GM21723 (cell line): ENCODE measurements at regions not wholly inside any gene's neighbourhood (a gene's known extent, or its start where the extent isn't known, plus 50 kb on each side); places are given as distances from the start of the nearest gene placed in this dataset.

Experiments
- ATAC-seq: cut with Tn5 transposase; IDR thresholded peaks from one replicate; pipeline ENCODE4 v1.9.1; 2021; ENCODE audit warnings: mild to moderate bottlenecking, moderate library complexity; ENCODE audit not compliant: unreplicated experiment

DNA sequence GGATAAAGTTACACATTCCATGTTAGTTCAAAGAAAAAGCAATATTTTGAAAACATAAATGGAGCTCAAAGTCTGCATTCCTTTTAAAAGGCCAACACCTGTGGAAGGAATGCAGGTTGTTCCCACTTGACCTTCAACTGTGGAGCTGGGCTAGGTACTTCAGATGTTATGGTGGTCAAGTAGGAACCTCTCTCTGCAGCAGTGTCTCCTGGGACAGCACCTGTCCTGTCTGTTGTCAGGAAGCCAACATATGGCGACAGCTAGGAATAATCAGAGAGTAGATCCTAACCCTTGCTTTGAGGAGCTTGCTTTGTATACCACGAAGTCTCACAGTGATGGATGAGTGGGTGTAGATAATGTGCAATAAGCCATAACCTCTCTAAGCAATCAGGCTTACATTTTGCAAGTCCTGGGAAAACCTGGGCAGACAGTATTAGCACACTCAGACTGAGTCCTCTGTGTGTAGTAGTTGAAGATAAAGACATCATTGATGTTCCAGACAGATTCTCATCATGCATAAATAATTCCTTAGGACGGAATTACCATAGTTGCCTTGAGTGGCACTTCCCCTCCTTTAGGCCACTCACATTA lies 347.5 kb downstream of the PRL start:
- ATAC-seq, result no peak

DNA sequence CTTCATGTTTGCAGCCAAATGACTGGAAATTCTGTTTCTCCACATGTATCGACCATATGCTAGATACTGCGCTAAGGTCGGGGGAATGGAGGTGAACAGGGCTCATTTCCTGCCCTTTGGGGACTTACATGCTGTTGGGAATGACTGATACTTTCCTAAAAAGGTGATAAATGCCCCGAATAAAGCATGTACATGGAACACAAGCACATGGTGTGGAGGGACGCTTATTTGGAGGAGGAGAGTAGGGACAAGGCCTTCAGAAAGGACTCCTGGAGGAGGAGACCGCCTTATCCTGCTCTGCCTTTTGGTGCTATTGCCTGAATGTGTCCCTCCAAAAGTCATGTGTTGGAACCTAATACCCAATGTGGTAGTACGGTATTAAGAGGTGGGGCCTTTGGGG lies 344.5 kb downstream of the PRL start:
- ATAC-seq, result no peak

DNA sequence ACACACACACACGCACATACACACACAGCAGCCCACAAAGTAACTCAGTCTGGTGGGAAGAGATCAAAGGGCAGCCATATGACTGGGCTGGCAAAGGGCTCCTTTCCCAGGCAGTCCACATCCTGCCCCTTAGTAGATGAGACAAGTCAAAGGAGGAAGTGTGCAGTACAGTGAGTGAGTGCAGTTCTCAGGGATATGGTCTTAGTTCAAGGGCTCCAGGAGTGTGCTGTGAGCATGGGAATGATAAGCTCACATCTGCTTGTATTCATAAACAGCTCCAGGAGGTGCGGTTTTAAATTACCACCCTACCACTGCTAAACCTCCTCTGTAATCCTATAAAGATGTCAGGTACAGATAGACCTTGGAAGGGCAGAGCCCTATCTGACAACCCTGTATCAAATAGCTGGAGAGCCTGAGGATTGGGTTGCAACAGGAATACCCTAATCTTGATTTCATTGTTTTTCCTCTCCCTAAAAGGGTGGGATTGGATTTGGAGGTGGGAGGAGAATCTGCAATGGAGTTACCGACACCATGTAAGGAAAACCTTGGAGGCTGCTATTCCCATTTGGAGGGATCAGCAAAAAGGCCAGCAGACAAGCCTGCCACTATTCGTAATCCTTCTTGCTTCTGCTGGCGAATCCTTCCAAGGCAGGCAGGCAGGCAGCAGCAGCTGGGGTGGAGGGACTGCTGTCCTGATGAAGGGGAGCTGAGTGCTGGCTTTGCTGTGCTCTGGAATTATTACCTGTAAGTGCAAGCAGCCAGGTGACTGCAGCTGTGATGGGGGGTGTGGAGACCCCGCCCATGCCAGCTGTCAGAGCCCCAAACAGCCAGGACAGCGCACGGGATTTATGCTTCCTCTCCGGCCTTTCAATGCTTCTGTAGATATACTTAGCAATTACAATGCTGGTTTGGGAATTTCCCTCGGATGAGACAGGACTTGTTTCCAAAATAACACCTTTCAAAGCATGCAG lies 342.7 kb downstream of the PRL start:
- ATAC-seq, result no peak

DNA sequence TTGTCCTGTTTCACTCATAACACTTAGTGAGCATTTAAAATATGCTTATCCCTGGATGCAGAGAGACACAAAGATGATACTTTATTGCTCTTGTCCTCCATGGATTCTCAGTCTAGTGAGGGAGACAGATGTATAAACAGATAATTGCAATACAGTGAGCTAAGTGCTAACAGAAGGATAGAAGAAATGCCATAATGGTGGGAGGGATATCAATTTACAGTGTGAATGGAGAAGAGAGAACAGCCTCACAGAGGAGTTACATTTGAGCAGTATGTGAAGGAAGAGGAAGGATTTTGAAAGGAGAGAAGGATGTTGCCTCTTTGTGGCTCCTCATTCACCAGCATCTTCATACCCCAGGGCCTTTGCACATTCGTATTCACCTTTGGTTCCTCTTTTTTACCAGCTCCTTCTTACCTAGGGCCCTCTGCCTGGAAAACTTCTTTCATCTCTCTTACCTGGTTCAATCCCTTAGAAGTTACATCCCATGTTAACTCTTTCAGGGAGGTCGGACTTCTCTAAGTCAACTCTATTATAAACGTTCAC lies 341.7 kb downstream of the PRL start:
- ATAC-seq, result no peak

DNA sequence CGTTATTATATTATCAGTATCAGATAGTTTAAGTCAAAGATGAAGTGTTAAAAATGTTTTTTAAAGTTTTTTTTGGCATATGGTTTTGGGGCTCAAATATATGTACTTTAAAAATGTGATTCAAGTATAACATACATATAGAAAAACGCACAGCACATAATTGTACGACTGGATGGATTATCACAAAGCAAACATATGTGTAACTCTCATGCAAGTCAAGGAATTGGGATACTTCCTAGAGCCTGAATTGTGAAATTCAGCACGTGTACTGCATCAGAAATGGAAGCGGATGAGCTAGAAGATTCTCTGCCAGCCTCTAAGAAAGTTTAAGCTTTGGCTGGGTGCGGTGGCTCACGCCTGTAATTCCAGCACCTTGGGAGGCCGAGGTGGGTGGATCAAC lies 340.9 kb downstream of the PRL start:
- no peak for ATAC-seq

DNA sequence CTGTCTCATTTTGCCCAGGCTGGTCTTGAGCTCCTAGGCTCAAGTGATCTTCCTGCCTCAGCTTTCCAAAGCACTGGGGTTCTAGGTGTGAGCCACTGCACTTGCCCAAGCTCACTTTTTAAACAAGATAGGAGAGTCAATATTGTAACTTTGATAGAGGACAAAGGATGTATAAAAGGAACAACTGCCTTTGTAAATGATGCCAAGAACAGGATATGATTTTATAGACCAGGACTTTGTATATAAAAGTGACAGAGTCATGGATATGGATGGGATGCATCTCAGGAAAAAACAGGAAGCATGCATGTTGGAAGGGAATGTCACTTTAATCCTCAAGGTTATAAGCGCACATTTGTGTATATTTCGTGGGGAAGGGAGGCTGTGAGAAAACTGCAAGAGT lies 338.4 kb downstream of the PRL start:
- ATAC-seq, result no peak

DNA sequence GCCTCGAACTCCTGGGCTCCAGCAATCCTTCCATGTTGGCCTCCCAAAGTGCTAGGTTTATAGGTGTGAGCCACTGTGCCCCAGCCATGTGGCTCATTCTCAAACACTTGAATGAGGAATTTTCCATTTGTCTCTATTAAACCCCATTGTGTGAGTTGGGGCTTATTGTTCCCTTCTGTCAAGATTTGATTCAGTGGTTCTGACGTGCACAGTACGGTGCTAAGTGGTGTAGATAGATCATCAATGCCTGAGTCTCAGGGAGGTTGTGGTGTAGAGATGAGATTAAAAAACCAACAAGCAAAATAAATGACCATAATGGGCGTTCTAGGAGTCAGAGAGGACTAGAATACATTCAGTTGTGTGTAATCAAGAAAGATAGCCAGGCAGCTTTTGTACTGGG lies 335.6 kb downstream of the PRL start:
- no peak for ATAC-seq

DNA sequence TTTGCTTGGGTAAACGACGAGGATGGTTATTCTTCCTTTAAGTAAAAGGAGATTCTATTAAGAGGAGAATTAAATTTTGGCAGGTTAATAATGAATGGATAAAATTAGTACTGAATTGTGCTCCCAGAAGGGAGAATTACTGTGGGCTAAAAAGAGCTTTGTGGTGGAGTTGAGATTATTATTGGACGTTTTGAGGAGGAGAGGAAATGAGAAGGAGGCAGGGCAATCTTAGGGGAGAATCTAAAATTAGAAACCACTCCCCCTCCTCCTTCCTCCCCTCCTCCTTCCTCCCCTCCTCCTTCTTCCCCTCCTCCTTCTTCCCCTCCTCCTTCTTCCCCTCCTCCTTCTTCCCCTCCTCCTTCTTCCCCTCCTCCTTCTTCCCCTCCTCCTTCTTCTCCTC lies 331.8 kb downstream of the PRL start:
- no peak for ATAC-seq

DNA sequence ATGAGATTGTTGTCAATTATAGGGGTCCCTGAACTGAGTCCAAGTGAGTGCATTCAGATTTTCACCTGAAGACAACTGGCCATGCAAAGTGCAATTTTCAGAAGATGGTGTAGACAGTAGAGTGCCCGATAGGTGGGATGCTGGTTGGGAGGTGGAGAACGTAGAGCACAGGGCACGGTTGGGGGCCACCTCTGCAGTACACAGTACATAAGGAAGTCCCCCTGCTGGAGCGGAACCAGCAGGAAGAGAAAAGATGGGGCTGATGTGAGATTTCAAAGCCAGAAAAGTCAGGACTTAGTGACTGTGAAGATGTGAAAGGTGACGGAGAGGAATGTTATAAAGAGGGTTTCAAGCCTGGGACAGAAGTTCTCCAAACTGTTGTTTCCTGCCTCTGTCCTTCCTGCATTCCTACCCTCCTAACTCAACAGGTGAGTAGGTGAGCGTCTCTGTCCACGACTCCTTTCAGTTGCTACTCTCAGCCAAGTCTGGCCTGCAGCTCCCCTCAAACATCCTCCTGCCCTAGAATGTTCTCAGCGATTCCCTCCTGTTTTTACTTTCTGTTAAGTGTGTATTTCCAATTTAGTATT lies 330.8 kb downstream of the PRL start:
- ATAC-seq, result no peak

DNA sequence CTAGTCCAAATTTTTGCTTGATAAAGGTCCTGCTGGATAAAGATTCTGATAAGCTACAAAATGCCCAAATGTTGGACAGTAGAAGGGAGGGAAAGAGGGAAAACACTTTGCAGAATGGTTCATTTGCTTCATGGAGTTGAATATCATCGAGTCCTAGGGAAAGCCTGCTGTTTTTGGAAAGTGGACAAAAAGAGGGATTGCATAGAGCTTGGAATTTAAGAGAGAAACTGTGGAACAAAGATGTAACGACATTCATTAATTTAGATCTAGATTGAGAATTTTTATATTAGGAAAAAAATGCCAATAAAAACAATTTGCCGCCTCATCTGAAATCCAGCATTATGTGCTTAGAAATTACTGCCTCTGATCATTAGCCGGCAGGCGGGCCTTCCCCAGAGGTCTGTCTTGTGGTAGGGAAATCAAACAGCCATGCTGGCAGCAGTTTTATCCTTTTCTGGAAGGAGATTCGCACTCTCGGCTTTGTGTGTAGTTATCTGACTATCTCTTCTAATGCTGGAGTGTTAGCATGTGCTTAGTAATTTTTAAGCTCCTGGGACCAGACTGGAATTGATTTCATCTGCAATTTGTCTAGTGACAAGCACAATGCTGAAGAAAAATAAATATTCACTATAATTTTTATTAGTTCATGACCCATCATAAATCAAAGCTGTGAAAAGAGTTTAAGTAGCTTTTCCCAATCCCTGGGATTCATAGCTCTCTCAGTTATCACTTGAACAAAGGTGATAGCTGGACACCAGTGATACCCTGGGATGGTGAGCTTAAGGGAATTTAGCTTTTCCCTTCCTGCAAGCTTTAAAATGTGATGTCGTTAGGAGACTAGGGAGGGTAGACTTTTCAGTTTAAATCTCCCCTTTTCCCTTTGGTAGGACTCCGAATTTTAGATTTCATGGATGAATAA lies 329.5 kb downstream of the PRL start:
- ATAC-seq, result no peak

DNA sequence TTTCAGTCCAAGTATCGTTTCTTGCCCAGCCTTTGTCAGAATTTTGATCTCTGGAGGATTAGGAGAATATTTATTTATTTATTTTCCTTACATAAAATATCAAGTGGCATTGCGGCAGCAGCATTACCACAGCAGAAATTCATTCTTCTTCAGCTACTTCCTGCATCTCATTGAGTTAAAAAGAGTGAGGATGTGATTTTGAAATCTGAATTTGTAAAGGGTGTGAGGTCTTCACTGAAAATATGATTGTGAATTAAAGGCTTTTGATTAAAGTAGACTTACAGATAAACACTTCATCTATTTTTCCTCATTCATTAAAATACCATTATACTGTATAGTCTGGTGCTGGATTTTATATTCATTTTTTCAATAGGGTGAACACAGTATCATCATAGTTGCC lies 328.4 kb downstream of the PRL start:
- no peak for ATAC-seq

DNA sequence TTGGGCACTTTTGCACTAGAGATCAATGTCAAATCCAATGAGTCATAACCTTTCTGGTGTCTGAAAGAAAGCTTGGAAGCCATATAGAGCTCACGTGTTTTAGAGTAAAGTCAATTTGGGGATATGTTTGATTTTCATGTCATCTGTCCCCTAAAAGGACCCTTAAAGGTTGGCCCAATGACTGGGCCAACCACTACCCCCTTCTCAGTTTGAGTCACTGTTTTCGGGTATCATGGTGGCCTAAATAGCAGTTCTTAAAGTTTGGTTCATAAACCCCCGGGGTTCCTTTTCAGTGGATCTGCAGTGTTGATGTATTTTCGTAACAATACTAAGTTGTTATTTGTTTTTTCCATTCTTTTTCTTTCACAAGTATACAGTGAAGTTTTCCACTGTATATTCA lies 327.6 kb downstream of the PRL start:
- no peak for ATAC-seq

DNA sequence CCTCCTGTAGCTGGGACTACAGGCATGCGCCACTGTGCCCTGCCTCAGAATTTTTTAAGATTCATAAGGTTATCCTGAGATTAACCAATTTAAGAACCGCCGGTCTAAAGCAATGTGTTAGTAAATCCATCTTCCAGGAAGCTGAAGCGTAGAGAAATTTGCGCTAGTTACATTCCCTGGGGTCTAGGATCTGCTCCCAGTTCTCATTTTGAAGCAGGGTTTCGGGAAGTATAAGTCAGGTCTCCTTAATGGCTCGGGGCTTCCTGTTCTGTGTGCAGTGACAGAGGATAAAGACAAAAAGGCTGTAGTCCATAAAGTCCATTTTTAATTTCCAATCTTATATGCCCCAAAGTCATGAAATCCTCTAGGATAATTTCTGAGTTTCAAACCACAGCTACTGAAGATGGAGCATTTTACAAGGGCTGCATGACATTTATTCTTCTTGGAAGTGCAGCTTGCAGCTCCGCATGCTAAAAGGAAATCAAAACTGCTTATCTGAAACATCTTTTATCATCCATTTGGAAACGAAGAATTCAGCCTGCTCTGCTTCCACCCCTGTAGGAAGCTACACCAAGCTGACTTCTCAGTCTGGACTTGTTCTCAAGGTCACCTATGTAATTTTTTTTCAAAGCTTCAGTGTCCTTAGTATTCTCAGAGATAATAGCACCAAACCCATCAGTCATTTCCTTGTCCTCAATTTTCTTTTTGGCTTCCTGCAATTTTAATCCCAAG lies 326.1 kb downstream of the PRL start:
- no peak for ATAC-seq

DNA sequence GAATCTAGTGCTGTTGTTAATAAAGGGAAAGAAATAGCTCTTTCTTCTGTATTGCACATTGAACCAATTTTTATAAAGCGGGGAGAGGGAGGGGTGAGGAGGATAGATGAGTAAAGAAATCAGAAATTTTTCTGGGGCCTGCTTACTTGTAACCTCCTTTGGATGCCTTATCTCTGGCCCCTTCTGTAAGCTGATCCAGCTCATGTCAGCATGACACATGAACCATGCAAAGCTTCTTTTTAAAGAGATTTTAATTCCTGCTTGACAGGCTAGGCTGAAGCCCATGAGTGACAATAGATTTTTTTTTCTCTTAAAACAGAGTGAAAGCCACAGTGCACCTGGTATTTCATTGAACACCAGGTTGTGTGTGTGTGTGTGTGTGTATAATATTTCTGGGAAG lies 325.3 kb downstream of the PRL start:
- no peak for ATAC-seq

DNA sequence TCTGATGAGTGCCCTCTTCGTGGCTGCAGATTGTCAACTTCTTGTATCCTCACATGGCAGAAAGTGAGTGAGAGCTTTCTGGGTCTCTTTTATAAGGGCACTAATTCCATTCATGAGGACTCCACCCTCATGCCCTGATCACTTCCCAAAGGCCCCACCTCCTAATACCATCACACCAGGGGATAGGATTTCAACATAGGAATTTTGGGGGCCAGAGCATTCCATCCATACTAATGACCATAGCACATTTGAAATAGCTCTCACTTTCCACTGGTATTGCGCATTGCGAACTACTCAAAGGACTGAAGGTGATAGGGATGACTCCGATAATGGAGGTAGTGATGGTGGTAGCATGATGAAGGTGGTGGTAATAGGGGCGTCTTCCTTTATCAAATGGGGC lies 324.3 kb downstream of the PRL start:
- ATAC-seq, result no peak

DNA sequence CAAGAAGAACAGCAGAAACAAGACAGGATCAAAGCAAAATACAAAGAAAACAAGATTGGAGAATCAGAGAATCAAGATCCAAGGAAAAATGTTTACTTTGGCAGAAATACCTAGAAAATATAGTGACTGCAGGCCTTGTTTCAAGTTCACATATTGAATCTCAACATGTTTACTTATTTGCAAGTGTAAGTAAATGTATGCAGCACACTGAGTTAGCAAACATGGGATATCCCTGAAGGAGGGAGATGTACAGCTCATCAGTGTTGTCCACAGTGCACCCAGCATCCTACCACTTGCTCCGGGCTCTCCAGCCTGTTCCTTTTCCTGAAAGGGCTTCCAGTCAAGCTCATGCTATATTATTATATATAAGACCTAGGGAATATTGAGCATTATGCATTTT lies 319.5 kb downstream of the PRL start:
- no peak for ATAC-seq

DNA sequence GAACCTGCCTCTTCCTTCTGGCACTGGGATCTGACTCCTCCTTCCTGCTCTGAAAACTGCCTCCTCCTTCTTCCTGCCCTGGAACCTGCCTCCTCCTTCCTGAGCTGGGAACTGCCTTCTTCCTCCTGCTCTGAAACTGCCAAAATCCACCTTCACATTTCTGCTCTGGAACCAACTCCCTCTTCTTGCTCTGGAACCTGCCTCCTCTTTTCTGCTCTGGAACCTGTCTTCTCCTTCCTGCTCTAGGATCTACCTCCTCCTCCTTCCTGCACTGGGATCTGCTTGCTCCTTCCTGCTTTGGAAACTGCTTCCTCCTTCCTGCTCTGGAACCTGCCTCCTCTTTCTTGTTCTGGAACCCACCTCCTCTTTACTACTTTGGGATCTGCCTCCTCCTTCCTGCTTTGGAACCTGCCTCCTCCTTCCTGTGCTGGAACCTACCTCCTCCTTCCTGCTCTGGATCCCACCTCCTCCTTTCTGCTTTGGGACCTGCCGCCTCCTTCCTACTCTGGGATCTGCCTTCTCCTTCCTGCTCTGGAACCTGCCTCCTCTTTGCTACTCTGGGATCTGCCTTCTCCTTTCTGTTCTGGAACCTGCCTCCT lies 315.5 kb downstream of the PRL start:
- ATAC-seq, result no peak

DNA sequence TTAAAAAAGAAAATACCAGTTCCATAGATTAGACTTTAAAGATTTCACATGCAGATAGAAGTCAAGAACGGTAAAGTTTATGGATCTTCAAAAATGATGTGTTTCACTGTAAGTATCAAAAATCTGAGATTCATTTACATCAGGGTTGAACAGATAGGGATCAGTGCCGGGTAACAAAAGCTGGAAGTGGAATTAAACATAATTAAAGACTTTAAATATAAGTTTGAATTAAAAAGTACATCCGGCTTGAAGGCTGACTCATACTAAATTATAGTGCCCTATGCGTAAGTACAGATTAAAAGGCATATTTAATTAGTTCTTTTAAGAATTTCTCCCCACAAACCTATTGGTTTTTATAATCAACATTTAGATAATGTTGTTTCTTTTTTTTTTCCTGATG lies 312.7 kb downstream of the PRL start:
- no peak for ATAC-seq

DNA sequence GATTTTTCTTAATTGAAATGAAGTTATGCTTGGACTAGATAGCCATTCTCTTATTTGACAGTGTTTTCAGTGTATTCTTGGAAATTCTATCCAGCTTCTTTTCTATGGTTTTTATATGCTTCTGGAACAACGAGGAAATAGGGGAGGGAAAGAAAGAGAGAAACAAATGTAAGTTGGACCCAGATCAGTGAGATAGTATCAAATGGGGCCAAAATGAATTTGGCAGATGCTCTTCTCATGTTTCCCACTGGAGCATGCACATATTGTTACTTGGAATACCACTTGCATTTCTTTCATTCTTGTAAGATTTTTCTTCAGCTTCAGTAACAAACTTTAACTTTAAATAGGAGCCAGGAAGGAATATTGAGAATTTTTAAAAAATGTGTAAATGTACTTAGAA lies 312.3 kb downstream of the PRL start:
- ATAC-seq, result no peak

DNA sequence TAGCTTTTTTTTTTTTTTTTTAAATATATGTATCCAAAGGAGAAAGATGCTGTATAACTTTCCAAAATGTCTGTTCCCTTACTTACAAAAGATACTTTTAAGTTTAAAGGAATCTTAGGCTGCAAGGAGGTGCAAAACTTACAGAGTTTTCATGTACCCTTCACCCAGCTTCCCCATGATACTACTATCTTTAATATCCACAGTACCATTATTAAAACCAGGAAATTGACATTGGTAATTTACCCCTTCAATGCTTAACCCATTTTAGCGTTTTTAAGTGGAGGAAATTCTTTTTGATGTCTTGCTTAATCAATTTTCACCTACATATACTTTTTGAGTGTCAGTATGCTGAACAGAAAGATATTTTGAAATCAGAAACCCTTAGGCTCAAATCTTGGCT lies 310.9 kb downstream of the PRL start:
- no peak for ATAC-seq
